Loucy (cell line): ENCODE measurements at regions not wholly inside any gene's neighbourhood (a gene's known extent, or its start where the extent isn't known, plus 50 kb on each side); places are given as distances from the start of the nearest gene placed in this dataset.
"Not testable (repeated sequence)": the region's sequence is repeated elsewhere in the genome, so short reads cannot be mapped to it uniquely, and the experiment has no call there.

Experiments used
- H2AFZ ChIP-seq: fragments of 200-600 bp; sonication (generic); 2 replicates; pipeline ENCODE4 v1.6.0; 2016; ENCODE audit warnings: antibody characterized with exemption, mild to moderate bottlenecking, low read length, moderate library complexity
- H3F3A ChIP-seq: fragments of 200-600 bp; 2 replicates; pipeline ENCODE4 v1.6.0; 2016; ENCODE audit warnings: antibody characterized with exemption, low read depth, mild to moderate bottlenecking
- H3K27me3 ChIP-seq: fragments of 200-600 bp; sonication (generic); 2 replicates; pipeline ENCODE4 v1.6.1; 2014; ENCODE audit warnings: low read length, mild to moderate bottlenecking; ENCODE audit not compliant: insufficient read depth, poor library complexity, severe bottlenecking
- H3K36me3 ChIP-seq: fragments of 200-600 bp; sonication (generic); 2 replicates; pipeline ENCODE4 v1.6.1; 2016; ENCODE audit warnings: low read length; ENCODE audit not compliant: insufficient read depth
- H3K4me1 ChIP-seq: fragments of 200-600 bp; sonication (generic); 2 replicates; pipeline ENCODE4 v1.5.1; 2014; ENCODE audit warnings: low read length, mild to moderate bottlenecking; ENCODE audit not compliant: insufficient read depth, poor library complexity, severe bottlenecking
- H3K4me2 ChIP-seq: fragments of 200-600 bp; sonication (generic); 2 replicates; pipeline ENCODE4 v1.6.0; 2014; ENCODE audit warnings: antibody characterized with exemption, low read length, low read depth, mild to moderate bottlenecking; ENCODE audit not compliant: poor library complexity, severe bottlenecking
- H3K4me3 ChIP-seq: fragments of 200-600 bp; sonication (generic); 2 replicates; pipeline ENCODE4 v1.5.1; 2014; ENCODE audit warnings: low read length, mild to moderate bottlenecking, mixed read lengths; ENCODE audit not compliant: poor library complexity, severe bottlenecking
- H3K79me2 ChIP-seq: fragments of 200-600 bp; sonication (generic); 2 replicates; pipeline ENCODE4 v1.6.1; 2014; ENCODE audit warnings: low read length; ENCODE audit not compliant: insufficient read depth
- H3K9ac ChIP-seq: fragments of 200-600 bp; sonication (generic); 2 replicates; pipeline ENCODE4 v1.6.0; 2014; ENCODE audit warnings: mild to moderate bottlenecking, low read depth, low read length, moderate library complexity; ENCODE audit not compliant: poor library complexity, severe bottlenecking
- H3K9me2 ChIP-seq: fragments of 200-600 bp; sonication (generic); replicated peaks from 2 replicates; pipeline ENCODE4 v1.6.1; 2016; ENCODE audit warnings: low read depth, low read length, mixed read lengths
- H3K9me3 ChIP-seq: fragments of 200-600 bp; sonication (generic); 2 replicates; pipeline ENCODE4 v1.6.1; 2014; ENCODE audit warnings: mild to moderate bottlenecking, antibody characterized with exemption, low read length, low read depth; ENCODE audit not compliant: insufficient read depth
- H4K20me1 ChIP-seq: fragments of 200-600 bp; sonication (generic); 2 replicates; pipeline ENCODE4 v1.6.0; 2014; ENCODE audit warnings: antibody characterized with exemption, low read length, mild to moderate bottlenecking; ENCODE audit not compliant: insufficient read depth, poor library complexity, severe bottlenecking
- CTCF ChIP-seq: fragments of 200-600 bp; sonication (generic); conservative IDR thresholded peaks from 2 replicates; pipeline ENCODE4 v1.5.1; 2014; ENCODE audit warnings: mild to moderate bottlenecking, antibody characterized with exemption, low read length
- EZH2phosphoT487 ChIP-seq: fragments of 200-600 bp; IDR thresholded peaks from 2 replicates; pipeline ENCODE4 v1.6.1; 2018; ENCODE audit warnings: antibody characterized with exemption, mild to moderate bottlenecking, moderate library complexity, borderline replicate concordance

- no peak overlapping the region for H2AFZ ChIP-seq
- peaks cover 5% of the 10 kb centered on the region; the same call in 1 of the 2 replicates for H3K9me3 ChIP-seq
- no peaks in the 10 kb centered on the region for H3K9me2 ChIP-seq
- H3F3A ChIP-seq: no peaks in the 10 kb centered on the region
- no peak overlapping the region for H3K9ac ChIP-seq
- no peak overlapping the region for H3K4me3 ChIP-seq
- no peak overlapping the region for H3K4me2 ChIP-seq
- H3K79me2 ChIP-seq: no peaks in the 10 kb centered on the region
- TF ChIP-seq CTCF (no peak), EZH2phosphoT487 (no peak)
- H3K27me3 ChIP-seq: no peaks in the 10 kb centered on the region
- no peaks in the 10 kb centered on the region for H4K20me1 ChIP-seq
- no peaks in the 10 kb centered on the region for H3K36me3 ChIP-seq
- no peaks in the 10 kb centered on the region for H3K4me1 ChIP-seq
Observed at GRCh38 chr2:239646184-239646583, 245.4 kb upstream of the HDAC4 start.

GRCh38 chr2:239644594-239644993 is 243.8 kb upstream of the HDAC4 start:
- H3K9me3 ChIP-seq, H3K9me2 ChIP-seq, H3K4me3 ChIP-seq, H2AFZ ChIP-seq, H3K27me3 ChIP-seq, H3K4me1 ChIP-seq, H4K20me1 ChIP-seq, H3K9ac ChIP-seq, H3K79me2 ChIP-seq, H3K36me3 ChIP-seq, H3K4me2 ChIP-seq, H3F3A ChIP-seq: not testable (repeated sequence)

GRCh38 chr2:239644011-239644410 is 243.2 kb upstream of the HDAC4 start:
- H3K4me1 ChIP-seq: no peaks in the 10 kb centered on the region
- no peaks in the 10 kb centered on the region for H3K36me3 ChIP-seq
- H3K9me2 ChIP-seq: no peaks in the 10 kb centered on the region
- H2AFZ ChIP-seq: no peak overlapping the region
- H3K9ac ChIP-seq: no peak overlapping the region
- H3K27me3 ChIP-seq: no peaks in the 10 kb centered on the region
- H4K20me1 ChIP-seq: no peaks in the 10 kb centered on the region
- no peak overlapping the region for H3K4me3 ChIP-seq
- peaks cover 1% of the 10 kb centered on the region; the same call in 1 of the 2 replicates for H3K9me3 ChIP-seq
- TF ChIP-seq EZH2phosphoT487 (no peak), CTCF (no peak)
- H3F3A ChIP-seq: no peaks in the 10 kb centered on the region
- H3K4me2 ChIP-seq: no peak overlapping the region
- H3K79me2 ChIP-seq: no peaks in the 10 kb centered on the region

GRCh38 chr2:239642406-239643004 is 241.7 kb upstream of the HDAC4 start:
- H3K9me3 ChIP-seq: no peaks in the 10 kb centered on the region; the same call in 1 of the 2 replicates
- no peak overlapping the region for H3K4me3 ChIP-seq
- no peaks in the 10 kb centered on the region for H3K27me3 ChIP-seq
- H3F3A ChIP-seq: no peaks in the 10 kb centered on the region
- H3K9ac ChIP-seq: no peak overlapping the region
- H2AFZ ChIP-seq: no peak overlapping the region
- no peaks in the 10 kb centered on the region for H3K4me1 ChIP-seq
- no peaks in the 10 kb centered on the region for H3K9me2 ChIP-seq
- no peaks in the 10 kb centered on the region for H3K36me3 ChIP-seq
- no peaks in the 10 kb centered on the region for H3K79me2 ChIP-seq
- no peak overlapping the region for H3K4me2 ChIP-seq
- H4K20me1 ChIP-seq: no peaks in the 10 kb centered on the region
- TF ChIP-seq EZH2phosphoT487: no peak
- no peak for TF ChIP-seq CTCF

DNA sequence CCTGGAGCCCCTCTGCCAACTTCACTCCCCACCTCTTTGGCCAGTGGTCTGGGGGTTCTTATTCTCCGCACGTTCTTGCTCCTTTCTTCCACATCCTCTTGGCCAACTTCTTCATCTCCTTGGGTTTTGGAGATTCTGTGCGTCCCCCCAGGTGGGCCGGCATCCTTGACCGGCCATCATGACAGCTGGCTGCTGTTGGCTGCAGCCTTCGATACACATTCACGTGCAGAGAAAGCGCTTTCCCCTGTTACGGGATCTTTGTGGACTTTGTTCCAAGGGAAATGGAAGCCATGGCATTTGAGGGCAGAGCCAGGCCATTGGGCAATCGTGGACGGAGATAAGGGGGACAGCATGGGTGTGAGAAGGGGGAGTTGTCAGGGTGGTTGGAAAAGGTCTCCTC is 241.1 kb upstream of the HDAC4 start:
- H3K9ac ChIP-seq, H4K20me1 ChIP-seq, H3K27me3 ChIP-seq, H3K4me2 ChIP-seq, H3K4me1 ChIP-seq, H3F3A ChIP-seq, H2AFZ ChIP-seq, H3K9me3 ChIP-seq, H3K79me2 ChIP-seq, H3K36me3 ChIP-seq, H3K9me2 ChIP-seq, H3K4me3 ChIP-seq: not testable (repeated sequence)
